SH-SY5Y (cell line): ENCODE measurements at regions not wholly inside any gene's neighbourhood (a gene's known extent, or its start where the extent isn't known, plus 50 kb on each side); places are given as distances from the start of the nearest gene placed in this dataset.

Source experiments
- GATA2 ChIP-seq: IDR thresholded peaks from 2 replicates; pipeline ENCODE4 v1.6.1; 2011; ENCODE audit warnings: mild to moderate bottlenecking, low read depth, low read length
- GATA3 ChIP-seq: IDR thresholded peaks from 2 replicates; pipeline ENCODE4 v1.6.1; 2011; ENCODE audit warnings: low read depth, mild to moderate bottlenecking, low read length, moderate library complexity

GRCh38 chr1:185497177-185497576, 180.1 kb upstream of the IVNS1ABP start:
- no peak for TF ChIP-seq GATA2
- TF ChIP-seq GATA3 = no peak
